NT2/D1 (cell line): ENCODE measurements at regions not wholly inside any gene's neighbourhood (a gene's known extent, or its start where the extent isn't known, plus 50 kb on each side); places are given as distances from the start of the nearest gene placed in this dataset.

Experiments used
- DNase-seq: peaks from one replicate; pipeline ENCODE4 v3.0.0-alpha.2; 2011; ENCODE audit warnings: low read depth, low spot score
- H3K27me3 ChIP-seq: 2 replicates; pipeline ENCODE4 v1.6.0; 2011; ENCODE audit warnings: mild to moderate bottlenecking; ENCODE audit not compliant: insufficient read length, insufficient read depth
- H3K36me3 ChIP-seq: 2 replicates; pipeline ENCODE4 v1.6.1; 2011; ENCODE audit warnings: mild to moderate bottlenecking, low read length, mixed read lengths; ENCODE audit not compliant: insufficient read depth, insufficient read length
- H3K4me1 ChIP-seq: 2 replicates; pipeline ENCODE4 v1.5.1; 2011; ENCODE audit not compliant: insufficient read depth, insufficient read length
- H3K4me3 ChIP-seq: 2 replicates; pipeline ENCODE4 v1.5.1; 2011; ENCODE audit warnings: low read depth; ENCODE audit not compliant: insufficient read length
- H3K9ac ChIP-seq: 2 replicates; pipeline ENCODE4 v1.6.0; 2011; ENCODE audit warnings: low read depth; ENCODE audit not compliant: insufficient read length
- H3K9me3 ChIP-seq: 2 replicates; pipeline ENCODE4 v1.5.1; 2011; ENCODE audit warnings: mild to moderate bottlenecking, low read length; ENCODE audit not compliant: insufficient read depth
- SUZ12 ChIP-seq: IDR thresholded peaks from 2 replicates; pipeline ENCODE4 v1.6.1; 2011; ENCODE audit not compliant: insufficient read length, insufficient read depth; ENCODE audit errors: extremely low read depth
- YY1 ChIP-seq: IDR thresholded peaks from 2 replicates; pipeline ENCODE4 v1.6.1; 2011; ENCODE audit not compliant: insufficient read length, insufficient read depth
- ZNF274 ChIP-seq: IDR thresholded peaks from 2 replicates; pipeline ENCODE4 v1.6.1; 2011; ENCODE audit warnings: mild to moderate bottlenecking, low read depth, low read length

DNA sequence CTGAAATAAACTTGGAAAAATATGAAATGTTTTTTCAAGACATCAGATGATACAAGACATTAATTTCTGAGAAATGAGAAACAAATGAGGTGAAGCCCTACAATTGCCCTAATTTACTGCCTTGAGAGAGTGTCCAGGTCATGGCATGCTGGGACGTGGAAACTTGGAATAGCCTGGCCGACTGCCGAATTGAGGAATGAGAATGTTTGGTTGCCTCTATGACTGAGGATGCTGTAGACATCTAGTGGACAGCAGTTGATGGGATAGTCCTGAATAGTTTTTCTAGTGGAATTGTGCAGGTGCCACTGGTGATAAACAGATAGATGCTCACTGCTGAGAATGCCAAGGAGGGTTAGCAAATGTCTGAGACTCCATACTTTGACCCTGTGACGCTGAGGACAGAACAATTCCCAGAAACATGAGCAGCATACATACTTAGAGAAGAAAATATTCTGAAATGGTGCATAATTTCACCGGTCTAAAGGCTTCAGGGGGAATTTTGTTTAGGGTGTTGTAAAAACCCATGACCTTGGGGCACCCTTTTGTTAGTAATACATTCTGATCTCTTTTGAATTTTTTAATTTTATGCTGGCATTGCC lies 56.5 kb upstream of the CWC22 start:
- no peaks in the 10 kb centered on the region for H3K4me1 ChIP-seq
- H3K4me3 ChIP-seq: no peak overlapping the region
- H3K9ac ChIP-seq: no peak overlapping the region
- H3K27me3 ChIP-seq: no peaks in the 10 kb centered on the region
- H3K9me3 ChIP-seq: peaks cover 1% of the 10 kb centered on the region
- H3K36me3 ChIP-seq: no peaks in the 10 kb centered on the region
- no peak for DNase-seq
- TF ChIP-seq ZNF274 (no peak), YY1 (no peak), SUZ12 (no peak)

- H3K4me3 ChIP-seq: no peak overlapping the region
- DNase-seq: no peak
- no peaks in the 10 kb centered on the region for H3K27me3 ChIP-seq
- no peaks in the 10 kb centered on the region for H3K4me1 ChIP-seq
- H3K9me3 ChIP-seq: no peaks in the 10 kb centered on the region; the same call in 1 of the 2 replicates
- H3K36me3 ChIP-seq: no peaks in the 10 kb centered on the region
- TF ChIP-seq YY1 (no peak), ZNF274 (no peak), SUZ12 (no peak)
- H3K9ac ChIP-seq: no peak overlapping the region
These were observed 55.1 kb upstream of the CWC22 start for GRCh38 chr2:180062178-180062577.

GRCh38 chr2:180061546-180061945 lies 54.4 kb upstream of the CWC22 start:
- no peak overlapping the region for H3K9ac ChIP-seq
- H3K9me3 ChIP-seq: no peaks in the 10 kb centered on the region; the same call in 1 of the 2 replicates
- no peak for DNase-seq
- no peak overlapping the region for H3K4me3 ChIP-seq
- TF ChIP-seq YY1 (no peak), SUZ12 (no peak), ZNF274 (no peak)
- H3K36me3 ChIP-seq: no peaks in the 10 kb centered on the region
- H3K27me3 ChIP-seq: no peaks in the 10 kb centered on the region
- no peaks in the 10 kb centered on the region for H3K4me1 ChIP-seq

- H3K4me1 ChIP-seq: no peaks in the 10 kb centered on the region
- no peak for DNase-seq
These were observed 54.0 kb upstream of the CWC22 start for GRCh38 chr2:180061085-180061484.

GRCh38 chr2:180058993-180059392 lies 51.9 kb upstream of the CWC22 start:
- Histone ChIP-seq H3K4me1 (no peaks in the 10 kb centered on the region), H3K9ac (no peak overlapping the region), H3K4me3 (no peak overlapping the region), H3K9me3 (no peaks in the 10 kb centered on the region; the same call in 1 of the 2 replicates), H3K36me3 (no peaks in the 10 kb centered on the region), H3K27me3 (no peaks in the 10 kb centered on the region)
- TF ChIP-seq ZNF274 (no peak), YY1 (no peak), SUZ12 (no peak)
- DNase-seq: no peak

More at GRCh38 chr2:180061085-180061484, 54.0 kb upstream of the CWC22 start:
- Histone ChIP-seq H3K9me3 (no peaks in the 10 kb centered on the region; the same call in 1 of the 2 replicates), H3K9ac (no peak overlapping the region), H3K36me3 (no peaks in the 10 kb centered on the region), H3K4me3 (no peak overlapping the region), H3K27me3 (no peaks in the 10 kb centered on the region)
- TF ChIP-seq ZNF274 (no peak), YY1 (no peak), SUZ12 (no peak)

DNA sequence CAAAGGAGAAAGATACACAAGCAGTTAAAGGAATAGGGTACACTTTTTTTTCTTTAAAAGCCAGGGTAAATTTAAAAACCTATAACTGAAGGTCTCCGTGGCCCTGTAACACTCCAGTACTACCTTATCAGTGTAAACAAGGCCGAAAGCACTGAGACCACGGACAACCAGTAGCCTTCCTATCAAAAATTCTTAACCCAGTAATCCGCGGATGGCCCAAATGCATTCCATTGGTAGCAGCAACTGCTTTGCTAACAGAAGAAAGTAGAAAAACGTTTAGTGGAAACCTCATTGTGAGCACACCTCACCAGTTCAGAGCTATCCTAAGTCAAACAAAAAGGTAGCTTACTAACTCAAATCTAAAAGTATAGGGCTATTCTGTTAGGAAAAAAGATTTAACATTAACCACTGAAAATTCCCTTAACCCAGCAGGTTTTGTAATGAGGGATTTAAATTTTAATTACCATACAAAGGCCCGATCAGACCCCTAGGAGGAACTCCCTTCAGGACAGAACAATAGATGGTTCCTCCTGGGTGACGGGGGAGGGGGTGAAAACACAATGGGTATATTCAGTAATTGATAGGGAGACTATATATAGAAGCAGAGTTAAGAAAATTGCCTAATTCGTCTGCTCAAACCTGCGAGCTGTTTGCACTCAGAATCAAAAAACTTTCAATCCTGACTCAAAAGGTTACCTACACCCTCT lies 50.8 kb upstream of the CWC22 start:
- H3K9ac ChIP-seq: no peak overlapping the region
- H3K36me3 ChIP-seq: no peaks in the 10 kb centered on the region
- H3K9me3 ChIP-seq: no peaks in the 10 kb centered on the region; the same call in 1 of the 2 replicates
- no peak overlapping the region for H3K4me3 ChIP-seq
- H3K4me1 ChIP-seq: no peaks in the 10 kb centered on the region
- no peaks in the 10 kb centered on the region for H3K27me3 ChIP-seq
- TF ChIP-seq ZNF274 (no peak), SUZ12 (no peak), YY1 (no peak)
- DNase-seq: no peak
